NCI-H1417 (cell line): ENCODE measurements at regions not wholly inside any gene's neighbourhood (a gene's known extent, or its start where the extent isn't known, plus 50 kb on each side); places are given as distances from the start of the nearest gene placed in this dataset.
"Not testable (repeated sequence)": the region's sequence is repeated elsewhere in the genome, so short reads cannot be mapped to it uniquely, and the experiment has no call there.

ENCODE experiments used
- DNase-seq, 3 experiments: peaks; one replicate each; lab custom pipeline; 2025; lab: John Stamatoyannopoulos, UW

GRCh38 chr2:7428454-7429204 lies 511.4 kb downstream of the RNF144A start:
- DNase-seq: no peak

- no peak for DNase-seq
Measured at GRCh38 chr2:7429733-7430132, 512.5 kb downstream of the RNF144A start.

GRCh38 chr2:7430421-7430868 lies 513.2 kb downstream of the RNF144A start:
- no peak for DNase-seq

GRCh38 chr2:7430869-7431641 lies 513.8 kb downstream of the RNF144A start:
- DNase-seq: no peak

GRCh38 chr2:7432436-7432835 lies 515.2 kb downstream of the RNF144A start:
- DNase-seq: no peak

GRCh38 chr2:7436096-7436906 lies 519.1 kb downstream of the RNF144A start:
- DNase-seq: no peak

- no peak for DNase-seq
Measured at GRCh38 chr2:7437141-7437540, 519.9 kb downstream of the RNF144A start.

GRCh38 chr2:7437716-7438632 lies 520.8 kb downstream of the RNF144A start:
- DNase-seq: no peak

GRCh38 chr2:7438855-7439254 lies 521.6 kb downstream of the RNF144A start:
- DNase-seq: no peak

GRCh38 chr2:7440977-7441376 lies 523.8 kb downstream of the RNF144A start:
- DNase-seq: no peak

- not testable (repeated sequence) for DNase-seq
Measured at GRCh38 chr2:7441841-7442240, 524.6 kb downstream of the RNF144A start.

GRCh38 chr2:7444626-7445025 lies 527.4 kb downstream of the RNF144A start:
- DNase-seq: no peak

- no peak for DNase-seq
Measured at GRCh38 chr2:7448578-7449264, 531.5 kb downstream of the RNF144A start.

- peak in 2 of 3 experiments; percentile 7 to 66 for DNase-seq
Measured at GRCh38 chr2:7449298-7449697, 532.1 kb downstream of the RNF144A start.

- no peak for DNase-seq
Measured at GRCh38 chr2:7450188-7450832, 533.1 kb downstream of the RNF144A start.

GRCh38 chr2:7450833-7451190 lies 533.6 kb downstream of the RNF144A start:
- DNase-seq: no peak

GRCh38 chr2:7452110-7452876 lies 535.1 kb downstream of the RNF144A start:
- DNase-seq: no peak

- DNase-seq: no peak
Measured at GRCh38 chr2:7454592-7454991, 537.4 kb downstream of the RNF144A start.

GRCh38 chr2:7456762-7457161 lies 539.5 kb downstream of the RNF144A start:
- DNase-seq: no peak

GRCh38 chr2:7458066-7458465 lies 540.9 kb downstream of the RNF144A start:
- DNase-seq: no peak
